ENCODE measurements at regions not wholly inside any gene's neighbourhood (a gene's known extent, or its start where the extent isn't known, plus 50 kb on each side); places are given as distances from the start of the nearest gene placed in this dataset.

DNA sequence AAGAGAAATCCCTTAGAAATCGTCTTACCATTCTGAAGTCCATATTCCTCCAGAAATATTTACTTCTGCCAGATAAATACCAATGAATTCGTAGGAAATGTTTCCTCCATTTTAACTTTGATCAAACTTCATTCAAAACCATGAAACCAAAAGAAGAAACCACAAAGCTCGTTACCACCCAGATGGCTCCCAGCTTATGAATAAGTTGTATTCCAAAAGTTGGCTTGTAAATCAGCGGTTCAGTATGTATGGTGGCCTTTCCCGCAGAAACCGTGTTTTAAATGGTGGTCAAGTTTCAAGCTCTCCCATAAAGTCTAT lies 73.6 kb upstream of the RIPOR2 start:
- no peak overlapping the region for H2AK5ac ChIP-seq (ENCODE audit: insufficient read length, low read length)
- H3K4me1 ChIP-seq (ENCODE audit: insufficient read depth, low read length): no peaks in the 10 kb centered on the region; the same call in 1 of the 2 replicates
- H3K4ac ChIP-seq (ENCODE audit: low read depth, low read length): no peak overlapping the region
- H2BK120ac ChIP-seq (ENCODE audit: low read depth, low read length, poor library complexity, severe bottlenecking): no peak overlapping the region
- Mint-ChIP-seq H3K9me3 (no peaks in the 10 kb centered on the region; a peak in 1 of 5 replicates), H3K27ac (no peak overlapping the region), H3K36me3 (ENCODE audit: insufficient read depth in 1 of 3, low read depth in 3 of 3) (no peaks in the 10 kb centered on the region), H3K4me3 (no peak overlapping the region), H3K4me1 (peaks cover 8 to 18% of the 10 kb centered on the region in 2 experiments), H3K27me3 (ENCODE audit: low read depth) (no peaks in the 10 kb centered on the region; the same call in 1 of the 2 replicates)
- H3K14ac ChIP-seq (ENCODE audit: insufficient read depth, low read length): no peak overlapping the region
- no peak overlapping the region for H3K9ac ChIP-seq (ENCODE audit: extremely low read depth, insufficient read length, low read length)
- no peaks in the 10 kb centered on the region for H3K23me2 ChIP-seq (ENCODE audit: insufficient read length, low read depth, low read length, poor library complexity, severe bottlenecking)
- H3K18ac ChIP-seq (ENCODE audit: insufficient read length, low read depth, low read length): no peak overlapping the region
- no peak overlapping the region for H3K56ac ChIP-seq (ENCODE audit: insufficient read length, low read depth, low read length)
- no peak overlapping the region for H2BK15ac ChIP-seq (ENCODE audit: low read depth, low read length)
- no peaks in the 10 kb centered on the region for H3K79me1 ChIP-seq (ENCODE audit: insufficient read depth, low read depth, low read length, poor library complexity, severe bottlenecking)
- no peaks in the 10 kb centered on the region for H4K20me1 ChIP-seq (ENCODE audit: control insufficient read depth, insufficient read depth, insufficient read length)
- H3K27ac ChIP-seq (ENCODE audit: insufficient read length, low read depth, low read length): no peak overlapping the region
- no peak overlapping the region for H2BK12ac ChIP-seq (ENCODE audit: insufficient read length, low read depth, low read length)
- H2BK20ac ChIP-seq (ENCODE audit: low read depth, low read length, poor library complexity, severe bottlenecking): no peak overlapping the region
- no peak overlapping the region for H4K91ac ChIP-seq (ENCODE audit: insufficient read length, low read depth, low read length)
- no peak overlapping the region for H4K5ac ChIP-seq (ENCODE audit: insufficient read length, low read depth, low read length)
- TF ChIP-seq, protein P1, sequence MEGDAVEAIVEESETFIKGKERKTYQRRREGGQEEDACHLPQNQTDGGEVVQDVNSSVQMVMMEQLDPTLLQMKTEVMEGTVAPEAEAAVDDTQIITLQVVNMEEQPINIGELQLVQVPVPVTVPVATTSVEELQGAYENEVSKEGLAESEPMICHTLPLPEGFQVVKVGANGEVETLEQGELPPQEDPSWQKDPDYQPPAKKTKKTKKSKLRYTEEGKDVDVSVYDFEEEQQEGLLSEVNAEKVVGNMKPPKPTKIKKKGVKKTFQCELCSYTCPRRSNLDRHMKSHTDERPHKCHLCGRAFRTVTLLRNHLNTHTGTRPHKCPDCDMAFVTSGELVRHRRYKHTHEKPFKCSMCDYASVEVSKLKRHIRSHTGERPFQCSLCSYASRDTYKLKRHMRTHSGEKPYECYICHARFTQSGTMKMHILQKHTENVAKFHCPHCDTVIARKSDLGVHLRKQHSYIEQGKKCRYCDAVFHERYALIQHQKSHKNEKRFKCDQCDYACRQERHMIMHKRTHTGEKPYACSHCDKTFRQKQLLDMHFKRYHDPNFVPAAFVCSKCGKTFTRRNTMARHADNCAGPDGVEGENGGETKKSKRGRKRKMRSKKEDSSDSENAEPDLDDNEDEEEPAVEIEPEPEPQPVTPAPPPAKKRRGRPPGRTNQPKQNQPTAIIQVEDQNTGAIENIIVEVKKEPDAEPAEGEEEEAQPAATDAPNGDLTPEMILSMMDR (conservative IDR thresholded peaks at IDR 0.05): no peak
- H2AFZ ChIP-seq (ENCODE audit: low read length): no peak overlapping the region
- H3T11ph ChIP-seq (ENCODE audit: low read length): no peak overlapping the region
- H4K8ac ChIP-seq (replicated peaks; ENCODE audit: insufficient read length, low read depth, low read length): no peak overlapping the region
- WGBS (ENCODE audit: extremely low coverage, insufficient read length, low lambda C conversion rate): no CpG with 5 or more reads among the region's 6 CpGs
- no peak for DNase-seq
- no peak overlapping the region for H2BK5ac ChIP-seq (ENCODE audit: insufficient read length, low read length)
- no peaks in the 10 kb centered on the region for H3K9me3 ChIP-seq (ENCODE audit: control insufficient read depth, low read depth, low read length)
- H3K4me2 ChIP-seq (ENCODE audit: insufficient read depth, insufficient read length, low read length): no peak overlapping the region
- H3K79me2 ChIP-seq (ENCODE audit: insufficient read depth, low read length): no peaks in the 10 kb centered on the region
- no peaks in the 10 kb centered on the region for H3K27me3 ChIP-seq (ENCODE audit: insufficient read depth, low read length)
- H3K23ac ChIP-seq (ENCODE audit: insufficient read length, low read depth, low read length): no peak overlapping the region

All from H9 (cell line).